ENCODE measurements at regions not wholly inside any gene's neighbourhood (a gene's known extent, or its start where the extent isn't known, plus 50 kb on each side); places are given as distances from the start of the nearest gene placed in this dataset.

GRCh38 chr6:121615493-121615892 lies 180.0 kb downstream of the GJA1 start:
- intact Hi-C loops (cut with DNase I), result no loop called here
- Histone ChIP-seq H3K9me3 (ENCODE audit: control insufficient read depth in 2 of 3, insufficient read depth in 1 of 3, low read length in 3 of 3) (no peaks in the 10 kb centered on the region), H3K9ac (ENCODE audit: low read length in 3 of 3) (no peak overlapping the region), H3K36me3 (ENCODE audit: control insufficient read depth in 2 of 3, insufficient read depth in 3 of 3, low read length in 3 of 3) (no peaks in the 10 kb centered on the region), H3K4me1 (ENCODE audit: control insufficient read depth in 2 of 3, insufficient read depth in 2 of 3, low read depth in 1 of 3, low read length in 3 of 3) (no peaks in the 10 kb centered on the region), H3K27ac (ENCODE audit: low read depth in 2 of 2, low read length in 2 of 2) (no peak overlapping the region), H3K4me3 (ENCODE audit: low read length in 3 of 3) (no peak overlapping the region), H3K27me3 (ENCODE audit: control insufficient read depth, insufficient read depth, low read length) (no peaks in the 10 kb centered on the region)
- no peak for TF ChIP-seq CTCF (IDR thresholded peaks at IDR 0.05; ENCODE audit: borderline replicate concordance, extremely low read depth, insufficient read depth)
- FAIRE-seq (no peak), DNase-seq (no peak)

- intact Hi-C loops (cut with DNase I), result no loop called here
Observed at GRCh38 chr6:121616406-121616805, 181.0 kb downstream of the GJA1 start.

GRCh38 chr6:121617388-121617787 lies 181.9 kb downstream of the GJA1 start:
- no peaks in the 10 kb centered on the region for H3K36me3 ChIP-seq (ENCODE audit: control insufficient read depth in 2 of 3, insufficient read depth in 3 of 3, low read length in 3 of 3)
- intact Hi-C loops (cut with DNase I), result no loop called here
- H3K4me3 ChIP-seq (ENCODE audit: low read length in 3 of 3), result no peak overlapping the region
- H3K9ac ChIP-seq (ENCODE audit: low read length in 3 of 3), result no peak overlapping the region
- no peak for FAIRE-seq
- H3K4me1 ChIP-seq (ENCODE audit: control insufficient read depth in 2 of 3, insufficient read depth in 2 of 3, low read depth in 1 of 3, low read length in 3 of 3), result no peaks in the 10 kb centered on the region
- H3K27me3 ChIP-seq (ENCODE audit: control insufficient read depth, insufficient read depth, low read length), result no peaks in the 10 kb centered on the region
- no peaks in the 10 kb centered on the region for H3K9me3 ChIP-seq (ENCODE audit: control insufficient read depth in 2 of 3, insufficient read depth in 1 of 3, low read length in 3 of 3)
- no peak overlapping the region for H3K27ac ChIP-seq (ENCODE audit: low read depth in 2 of 2, low read length in 2 of 2)
- no peak for DNase-seq
- TF ChIP-seq CTCF (IDR thresholded peaks at IDR 0.05; ENCODE audit: borderline replicate concordance, extremely low read depth, insufficient read depth), result no peak

More at GRCh38 chr6:121616406-121616805, 181.0 kb downstream of the GJA1 start:
- FAIRE-seq (no peak), DNase-seq (no peak)
- Histone ChIP-seq H3K9ac (ENCODE audit: low read length in 3 of 3) (no peak overlapping the region), H3K27me3 (ENCODE audit: control insufficient read depth, insufficient read depth, low read length) (no peaks in the 10 kb centered on the region), H3K9me3 (ENCODE audit: control insufficient read depth in 2 of 3, insufficient read depth in 1 of 3, low read length in 3 of 3) (no peaks in the 10 kb centered on the region), H3K27ac (ENCODE audit: low read depth in 2 of 2, low read length in 2 of 2) (no peak overlapping the region), H3K4me1 (ENCODE audit: control insufficient read depth in 2 of 3, insufficient read depth in 2 of 3, low read depth in 1 of 3, low read length in 3 of 3) (no peaks in the 10 kb centered on the region), H3K4me3 (ENCODE audit: low read length in 3 of 3) (no peak overlapping the region), H3K36me3 (ENCODE audit: control insufficient read depth in 2 of 3, insufficient read depth in 3 of 3, low read length in 3 of 3) (no peaks in the 10 kb centered on the region)
- no peak for TF ChIP-seq CTCF (IDR thresholded peaks at IDR 0.05; ENCODE audit: borderline replicate concordance, extremely low read depth, insufficient read depth)

- FAIRE-seq (no peak), DNase-seq (no peak)
- Histone ChIP-seq H3K9ac (ENCODE audit: low read length in 3 of 3) (no peak overlapping the region), H3K4me3 (ENCODE audit: low read length in 3 of 3) (no peak overlapping the region), H3K9me3 (ENCODE audit: control insufficient read depth in 2 of 3, insufficient read depth in 1 of 3, low read length in 3 of 3) (no peaks in the 10 kb centered on the region), H3K36me3 (ENCODE audit: control insufficient read depth in 2 of 3, insufficient read depth in 3 of 3, low read length in 3 of 3) (no peaks in the 10 kb centered on the region), H3K4me1 (ENCODE audit: control insufficient read depth in 2 of 3, insufficient read depth in 2 of 3, low read depth in 1 of 3, low read length in 3 of 3) (no peaks in the 10 kb centered on the region), H3K27ac (ENCODE audit: low read depth in 2 of 2, low read length in 2 of 2) (no peak overlapping the region), H3K27me3 (ENCODE audit: control insufficient read depth, insufficient read depth, low read length) (no peaks in the 10 kb centered on the region)
- no peak for TF ChIP-seq CTCF (IDR thresholded peaks at IDR 0.05; ENCODE audit: borderline replicate concordance, extremely low read depth, insufficient read depth)
- intact Hi-C loops (cut with DNase I), result no loop called here
Observed at GRCh38 chr6:121619013-121619412, 183.6 kb downstream of the GJA1 start.
